Testis (tissue), 2 donors: ENCODE measurements at regions not wholly inside any gene's neighbourhood (a gene's known extent, or its start where the extent isn't known, plus 50 kb on each side); places are given as distances from the start of the nearest gene placed in this dataset.

Experiments
- CTCF ChIP-seq, 3 experiments: fragments of 450-650 bp in 2 of 3; fragments of 200-600 bp in 1 of 3; sonication (generic) in 1 of 3; IDR thresholded peaks; one replicate each; pipeline ENCODE4 v1.5.1; 2016 to 2019; ENCODE audit warnings: antibody characterized with exemption in 3 of 3, mild to moderate bottlenecking in 2 of 3, moderate library complexity in 1 of 3
- POLR2A ChIP-seq: fragments of 450-650 bp; IDR thresholded peaks from one replicate; pipeline ENCODE4 v1.6.1; 2017; ENCODE audit warnings: antibody characterized with exemption, mild to moderate bottlenecking, moderate library complexity

- TF ChIP-seq CTCF (IDR thresholded peaks at IDR 0.05) (no peak), POLR2A (no peak)
Observed at GRCh38 chr5:9726931-9727330, 96.8 kb upstream of the TAS2R1 start.
